K562 (cell line): ENCODE measurements at regions not wholly inside any gene's neighbourhood (a gene's known extent, or its start where the extent isn't known, plus 50 kb on each side); places are given as distances from the start of the nearest gene placed in this dataset.

Source experiments
- ATAC-seq: fragments of 200-7000 bp; cut with Tn5 transposase; 3 replicates; pipeline ENCODE4 v1.9.1; 2020; ENCODE audit warnings: moderate library complexity
- BruUV-seq: library from RNA; stranded (reverse); fragments of 400-500 nt; replicated peaks from 2 replicates; lab custom pipeline; 2021; lab: Mats Ljungman, UMichigan
- CTCF ChIA-PET: fragments of 300-600 bp; formaldehyde crosslinking; extraction: SDS; loops from one replicate; lab custom pipeline; 2021; ENCODE audit warnings: low intra/inter-chr PET ratio; lab: Yijun Ruan, JAX
- POLR2A ChIA-PET: fragments of 300-600, 350-650 bp; sonication (Branson Sonifier 250); formaldehyde crosslinking; extraction: SDS; loops from one replicate; lab custom pipeline; 2021; ENCODE audit warnings: antibody characterized with exemption, inconsistent platforms; lab: Yijun Ruan, JAX
- DNase-seq, 4 experiments: peaks; one replicate each; pipeline versions ENCODE4 v3.0.0 to v3.0.0-alpha.2; 2011 to 2018; ENCODE audit warnings: low spot score in 3 of 4, mixed read lengths in 3 of 4; ENCODE audit errors: extremely low read depth in 1 of 4
- FAIRE-seq: peaks from 2 replicates; lab custom pipeline; 2011; peaks lifted over from hg19 to GRCh38; lab: Jason Lieb, UNC
- H2AFZ ChIP-seq: 2 replicates; pipeline ENCODE4 v1.6.0; 2011; ENCODE audit warnings: low read depth, low read length, control low read depth, inconsistent platforms
- H3K27ac ChIP-seq: fragments of 200-600 bp; 3 replicates; pipeline ENCODE4 v1.8.0; 2011; ENCODE audit warnings: low read depth, mild to moderate bottlenecking, control low read depth, inconsistent platforms, low read length, moderate library complexity, mixed read lengths; ENCODE audit errors: extremely low read depth
- H3K27me3 ChIP-seq, 2 experiments: fragments of 300-600 bp in 1 of 2; 2 replicates in 1 of 2; 3 replicates in 1 of 2; pipeline versions ENCODE4 v1.6.0 to v1.8.0; 2011; ENCODE audit warnings: inconsistent platforms in 2 of 2, low read length in 2 of 2, mild to moderate bottlenecking in 1 of 2, mixed read lengths in 1 of 2, moderate library complexity in 1 of 2; ENCODE audit not compliant: control insufficient read depth in 2 of 2, insufficient read depth in 2 of 2
- H3K36me3 ChIP-seq: fragments of 300-600 bp; 3 replicates; pipeline ENCODE4 v1.8.0; 2011; ENCODE audit warnings: mild to moderate bottlenecking, low read length, inconsistent platforms; ENCODE audit not compliant: control insufficient read depth, insufficient read depth
- H3K4me1 ChIP-seq, 2 experiments: fragments of 200-600 bp in 1 of 2; replicated peaks in 1 of 2; 2 replicates in 1 of 2; 3 replicates in 1 of 2; pipeline versions ENCODE4 v1.5.1 to v1.8.0; 2011; ENCODE audit warnings: inconsistent platforms in 2 of 2, low read length in 2 of 2, mild to moderate bottlenecking in 1 of 2, mixed read lengths in 1 of 2, moderate library complexity in 1 of 2; ENCODE audit not compliant: control insufficient read depth in 2 of 2, insufficient read depth in 2 of 2
- H3K4me2 ChIP-seq: 2 replicates; pipeline ENCODE4 v1.6.1; 2011; ENCODE audit warnings: low read length, control low read depth, inconsistent platforms, mixed read lengths; ENCODE audit not compliant: insufficient read depth
- H3K4me3 ChIP-seq: fragments of 200-600 bp; sonication (generic), shearing (Covaris generic); 2 replicates; pipeline ENCODE4 v1.5.1; 2016; ENCODE audit warnings: control low read depth, inconsistent platforms
- H3K79me2 ChIP-seq: fragments of 200-600 bp; 3 replicates; pipeline ENCODE4 v1.8.0; 2011; ENCODE audit warnings: low read length, inconsistent platforms; ENCODE audit not compliant: control insufficient read depth, insufficient read depth
- H3K9ac ChIP-seq, 2 experiments: 2 replicates each; pipeline versions ENCODE4 v1.6.0 to v1.6.1; 2011; ENCODE audit warnings: low read depth in 2 of 2, low read length in 2 of 2, control low read depth in 1 of 2, inconsistent platforms in 1 of 2, mild to moderate bottlenecking in 1 of 2, mixed read lengths in 1 of 2; ENCODE audit not compliant: insufficient read depth in 1 of 2
- H3K9me1 ChIP-seq: one replicate; pipeline ENCODE4 v1.6.0; 2011; ENCODE audit warnings: inconsistent platforms, mild to moderate bottlenecking, low read length, moderate library complexity; ENCODE audit not compliant: control insufficient read depth, insufficient read depth
- H3K9me3 ChIP-seq: replicated peaks from 2 replicates; pipeline ENCODE4 v1.5.1; 2011; ENCODE audit warnings: low read depth, low read length, inconsistent platforms; ENCODE audit not compliant: control insufficient read depth, insufficient read depth
- H4K20me1 ChIP-seq: replicated peaks from 2 replicates; pipeline ENCODE4 v1.6.1; 2011; ENCODE audit warnings: low read length, inconsistent platforms, mixed read lengths; ENCODE audit not compliant: control insufficient read depth, insufficient read depth
- EGR1 ChIP-seq: fragments of 450-650 bp; conservative IDR thresholded peaks from 2 replicates; pipeline ENCODE4 v1.6.1; 2017; ENCODE audit warnings: mild to moderate bottlenecking
- EP300 ChIP-seq: IDR thresholded peaks from 2 replicates; pipeline ENCODE4 v1.6.1; 2012; ENCODE audit warnings: low read length, improper control_type of control experiment
- HNRNPLL ChIP-seq: fragments of 200-400 bp; formaldehyde crosslinking; IDR thresholded peaks from 2 replicates; pipeline ENCODE4 v1.6.1; 2017; ENCODE audit warnings: low read length, low read depth, mild to moderate bottlenecking; ENCODE audit not compliant: poor library complexity, severe bottlenecking
- NR2F6 ChIP-seq: fragments of 450-650 bp; formaldehyde crosslinking; IDR thresholded peaks from 2 replicates; pipeline ENCODE4 v1.4.0; 2020; ENCODE audit warnings: mild to moderate bottlenecking
- ZNF124 ChIP-seq: sonication (generic); formaldehyde crosslinking; IDR thresholded peaks from 2 replicates; pipeline ENCODE4 v1.8.1; 2022; ENCODE audit warnings: missing genetic modification reagents
- WGBS: fragments of 100-300 bp; shearing (Covaris generic); methylation state at CpG from one replicate; pipeline ENCODE4 v1.1.6; 2016; ENCODE audit warnings: low coverage, mixed read lengths; ENCODE audit not compliant: insufficient coverage; ENCODE audit errors: missing lambda C conversion rate; 5-methylcytosine and 5-hydroxymethylcytosine counted together
- in situ Hi-C: fragments of 300-500 bp; cut with MboI; formaldehyde crosslinking; loops from 4 replicates; pipeline ENCODE4 v1.15.0; 2018; ENCODE audit warnings: inconsistent platforms, mixed read lengths
- intact Hi-C: fragments of 100-400 bp; cut with micrococcal nuclease; formaldehyde crosslinking; loops from 2 replicates; pipeline ENCODE4 v1.14.2; 2022
- TF ChIP-seq, protein P1 (sequence below): fragments of 250-450 bp; sonication (Bioruptor Pico); IDR thresholded peaks from 2 replicates; pipeline ENCODE4 v1.5.0; 2021; ENCODE audit warnings: mild to moderate bottlenecking, borderline replicate concordance

DNA sequence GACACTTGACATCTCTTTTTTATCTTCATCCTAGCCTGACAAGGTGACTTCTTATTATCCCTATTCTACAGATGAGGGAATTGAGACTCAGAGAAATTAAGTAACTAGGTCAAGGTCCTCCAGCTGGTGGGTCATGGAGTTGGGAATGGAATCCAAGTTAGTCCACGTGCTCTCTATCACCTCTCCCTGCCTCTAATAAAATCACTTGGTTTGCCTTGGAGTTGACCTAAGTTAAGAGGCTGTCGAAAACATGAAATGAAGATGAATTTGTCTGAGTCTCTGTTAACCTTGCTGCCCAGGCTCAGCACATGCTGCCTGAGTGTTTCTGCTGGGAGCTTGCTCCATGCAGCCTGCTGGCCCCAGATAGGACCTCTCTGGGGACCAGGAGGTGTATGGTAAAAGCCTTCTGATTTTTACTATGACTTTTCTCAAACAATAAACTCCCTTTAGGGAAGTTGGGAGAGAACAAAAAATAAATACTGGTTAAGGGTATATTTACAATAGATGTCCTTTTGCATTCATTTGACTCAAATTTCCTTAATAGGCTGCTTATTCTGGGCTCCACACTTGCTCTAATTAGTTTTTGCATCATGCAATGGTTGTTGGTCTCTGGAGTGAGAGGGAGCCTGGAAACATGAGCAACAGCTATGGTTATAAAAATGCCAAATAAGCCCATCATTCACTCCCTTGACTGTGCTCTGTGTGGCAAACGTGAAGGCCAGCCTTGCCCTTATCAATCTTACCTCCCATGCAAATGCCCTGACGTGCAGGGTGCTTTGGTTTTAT, 61.6 kb upstream of the DHX15 start:
- POLR2A ChIA-PET, result no interaction called here
- 0% methylated on average over 4 of the region's 4 CpGs for WGBS
- Histone ChIP-seq H3K27ac (no peak overlapping the region), H3K9ac (no peak overlapping the region), H3K4me2 (no peak overlapping the region), H4K20me1 (no peaks in the 10 kb centered on the region; the same call in 1 of the 2 replicates), H3K36me3 (no peaks in the 10 kb centered on the region), H3K9me1 (no peaks in the 10 kb centered on the region), H2AFZ (no peak overlapping the region), H3K4me1 (no peaks in the 10 kb centered on the region), H3K79me2 (no peaks in the 10 kb centered on the region), H3K9me3 (no peaks in the 10 kb centered on the region), H3K27me3 (peaks cover 0 to 11% of the 10 kb centered on the region in 2 experiments; a peak in 2 of 5 replicates), H3K4me3 (no peak overlapping the region)
- ATAC-seq (no peak), FAIRE-seq (no peak), DNase-seq (no peak)
- TF ChIP-seq ZNF124 (CRISPR knock-in tag), result no peak
- TF ChIP-seq EP300, result no peak
- no peak for TF ChIP-seq HNRNPLL
- TF ChIP-seq, protein P1, sequence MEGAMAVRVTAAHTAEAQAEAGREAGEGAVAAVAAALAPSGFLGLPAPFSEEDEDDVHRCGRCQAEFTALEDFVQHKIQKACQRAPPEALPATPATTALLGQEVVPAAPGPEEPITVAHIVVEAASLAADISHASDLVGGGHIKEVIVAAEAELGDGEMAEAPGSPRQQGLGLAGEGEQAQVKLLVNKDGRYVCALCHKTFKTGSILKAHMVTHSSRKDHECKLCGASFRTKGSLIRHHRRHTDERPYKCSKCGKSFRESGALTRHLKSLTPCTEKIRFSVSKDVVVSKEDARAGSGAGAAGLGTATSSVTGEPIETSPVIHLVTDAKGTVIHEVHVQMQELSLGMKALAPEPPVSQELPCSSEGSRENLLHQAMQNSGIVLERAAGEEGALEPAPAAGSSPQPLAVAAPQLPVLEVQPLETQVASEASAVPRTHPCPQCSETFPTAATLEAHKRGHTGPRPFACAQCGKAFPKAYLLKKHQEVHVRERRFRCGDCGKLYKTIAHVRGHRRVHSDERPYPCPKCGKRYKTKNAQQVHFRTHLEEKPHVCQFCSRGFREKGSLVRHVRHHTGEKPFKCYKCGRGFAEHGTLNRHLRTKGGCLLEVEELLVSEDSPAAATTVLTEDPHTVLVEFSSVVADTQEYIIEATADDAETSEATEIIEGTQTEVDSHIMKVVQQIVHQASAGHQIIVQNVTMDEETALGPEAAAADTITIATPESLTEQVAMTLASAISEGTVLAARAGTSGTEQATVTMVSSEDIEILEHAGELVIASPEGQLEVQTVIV (CRISPR knock-in tag), result no peak
- no peak for TF ChIP-seq NR2F6 (CRISPR knock-in tag)
- no peak for TF ChIP-seq EGR1
- in situ Hi-C loops (no loop called here), intact Hi-C loops (no loop called here)
- no TSS peak for BruUV-seq
- CTCF ChIA-PET, result no interaction called here
